ENCODE measurements at regions not wholly inside any gene's neighbourhood (a gene's known extent, or its start where the extent isn't known, plus 50 kb on each side); places are given as distances from the start of the nearest gene placed in this dataset.

DNA sequence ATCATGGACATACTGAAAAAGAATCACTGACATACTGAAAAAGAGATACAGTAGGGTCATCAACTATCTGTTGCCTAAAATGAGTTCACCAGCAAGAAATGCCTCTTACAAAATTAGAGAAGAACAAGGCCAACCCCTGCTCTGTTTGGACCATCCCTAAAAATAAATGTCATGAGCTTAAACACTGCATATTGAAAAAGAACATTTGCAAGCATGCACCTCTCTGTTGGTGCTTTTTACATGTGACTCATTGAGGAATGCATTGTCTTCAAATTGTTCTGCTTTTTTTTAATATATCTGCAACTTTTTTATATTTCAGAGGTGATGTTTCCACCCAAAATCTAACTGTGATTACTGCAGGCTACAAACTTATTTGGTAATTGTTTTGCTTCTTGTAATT is 233.9 kb upstream of the LRATD1 start:
- CTCF ChIA-PET: no interaction called here
- ATAC-seq (no peak), DNase-seq (ENCODE audit: low spot score) (no peak)
- no peaks in the 10 kb centered on the region for H3K36me3 Mint-ChIP-seq
- no peak overlapping the region for H3K27ac Mint-ChIP-seq
- peaks cover 27% of the 10 kb centered on the region for H3K27me3 Mint-ChIP-seq (ENCODE audit: low read depth)
- POLR2A ChIA-PET: no interaction called here
- H3K4me3 Mint-ChIP-seq: no peak overlapping the region
- no peaks in the 10 kb centered on the region for H3K9me3 Mint-ChIP-seq
- H3K4me1 Mint-ChIP-seq: peaks cover 29% of the 10 kb centered on the region
- TF ChIP-seq ETV6 (CRISPR knock-in tag; IDR thresholded peaks at IDR 0.05): no peak
- TF ChIP-seq SP1 (CRISPR knock-in tag; conservative IDR thresholded peaks at IDR 0.05): no peak
- no peak for TF ChIP-seq TCF7 (CRISPR knock-in tag; IDR thresholded peaks at IDR 0.05; ENCODE audit: low read depth)

DNA sequence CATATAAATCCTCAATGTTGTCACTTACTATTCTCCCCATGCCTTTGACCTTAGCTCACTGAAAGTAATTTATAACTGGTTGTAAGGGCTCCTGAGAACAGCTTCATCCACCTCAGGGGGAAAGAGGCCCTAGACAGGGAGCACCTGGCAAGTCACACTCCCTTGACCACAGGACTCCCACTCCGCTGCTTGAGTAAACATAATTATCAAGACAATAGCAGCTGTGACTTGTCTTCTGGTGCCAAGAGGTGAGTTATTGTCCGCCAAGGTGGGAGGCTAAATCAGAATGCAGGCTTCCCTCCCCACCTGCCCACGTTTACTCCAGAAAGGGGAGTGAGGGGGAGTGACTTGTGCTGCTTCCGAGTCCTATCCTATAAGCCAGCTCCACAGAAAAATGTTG is 230.6 kb upstream of the LRATD1 start:
- CTCF ChIA-PET: interaction anchor here (1.2 kb wide), 1 partner anchor 233 kb away, joined by 4 read pairs; no protein-coding TSS in a partner anchor
- no peak for TF ChIP-seq PRRX2 (CRISPR knock-in tag; IDR thresholded peaks at IDR 0.05)
- TF ChIP-seq FOXK1 (CRISPR knock-in tag; IDR thresholded peaks at IDR 0.05): peak; percentile 41; the same call in 1 of the 2 replicates
- no peak for TF ChIP-seq SMAD4 (CRISPR knock-in tag; IDR thresholded peaks at IDR 0.05)
- no peak for TF ChIP-seq TEAD4 (CRISPR knock-in tag; IDR thresholded peaks at IDR 0.05)
- TF ChIP-seq, protein P1, sequence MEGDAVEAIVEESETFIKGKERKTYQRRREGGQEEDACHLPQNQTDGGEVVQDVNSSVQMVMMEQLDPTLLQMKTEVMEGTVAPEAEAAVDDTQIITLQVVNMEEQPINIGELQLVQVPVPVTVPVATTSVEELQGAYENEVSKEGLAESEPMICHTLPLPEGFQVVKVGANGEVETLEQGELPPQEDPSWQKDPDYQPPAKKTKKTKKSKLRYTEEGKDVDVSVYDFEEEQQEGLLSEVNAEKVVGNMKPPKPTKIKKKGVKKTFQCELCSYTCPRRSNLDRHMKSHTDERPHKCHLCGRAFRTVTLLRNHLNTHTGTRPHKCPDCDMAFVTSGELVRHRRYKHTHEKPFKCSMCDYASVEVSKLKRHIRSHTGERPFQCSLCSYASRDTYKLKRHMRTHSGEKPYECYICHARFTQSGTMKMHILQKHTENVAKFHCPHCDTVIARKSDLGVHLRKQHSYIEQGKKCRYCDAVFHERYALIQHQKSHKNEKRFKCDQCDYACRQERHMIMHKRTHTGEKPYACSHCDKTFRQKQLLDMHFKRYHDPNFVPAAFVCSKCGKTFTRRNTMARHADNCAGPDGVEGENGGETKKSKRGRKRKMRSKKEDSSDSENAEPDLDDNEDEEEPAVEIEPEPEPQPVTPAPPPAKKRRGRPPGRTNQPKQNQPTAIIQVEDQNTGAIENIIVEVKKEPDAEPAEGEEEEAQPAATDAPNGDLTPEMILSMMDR (IDR thresholded peaks at IDR 0.05): no peak
- TF ChIP-seq OVOL2 (CRISPR knock-in tag; IDR thresholded peaks at IDR 0.05; ENCODE audit: borderline replicate concordance): no peak
- TF ChIP-seq, protein P2, sequence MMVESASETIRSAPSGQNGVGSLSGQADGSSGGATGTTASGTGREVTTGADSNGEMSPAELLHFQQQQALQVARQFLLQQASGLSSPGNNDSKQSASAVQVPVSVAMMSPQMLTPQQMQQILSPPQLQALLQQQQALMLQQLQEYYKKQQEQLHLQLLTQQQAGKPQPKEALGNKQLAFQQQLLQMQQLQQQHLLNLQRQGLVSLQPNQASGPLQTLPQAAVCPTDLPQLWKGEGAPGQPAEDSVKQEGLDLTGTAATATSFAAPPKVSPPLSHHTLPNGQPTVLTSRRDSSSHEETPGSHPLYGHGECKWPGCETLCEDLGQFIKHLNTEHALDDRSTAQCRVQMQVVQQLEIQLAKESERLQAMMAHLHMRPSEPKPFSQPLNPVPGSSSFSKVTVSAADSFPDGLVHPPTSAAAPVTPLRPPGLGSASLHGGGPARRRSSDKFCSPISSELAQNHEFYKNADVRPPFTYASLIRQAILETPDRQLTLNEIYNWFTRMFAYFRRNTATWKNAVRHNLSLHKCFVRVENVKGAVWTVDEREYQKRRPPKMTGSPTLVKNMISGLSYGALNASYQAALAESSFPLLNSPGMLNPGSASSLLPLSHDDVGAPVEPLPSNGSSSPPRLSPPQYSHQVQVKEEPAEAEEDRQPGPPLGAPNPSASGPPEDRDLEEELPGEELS (CRISPR knock-in tag; IDR thresholded peaks at IDR 0.05): peak; percentile 56; the same call in 1 of the 2 replicates
- no peak for TF ChIP-seq ZNF416 (CRISPR knock-in tag; IDR thresholded peaks at IDR 0.05)
- TF ChIP-seq ZNF121 (CRISPR knock-in tag; IDR thresholded peaks at IDR 0.05): no peak
- TF ChIP-seq, protein P3, sequence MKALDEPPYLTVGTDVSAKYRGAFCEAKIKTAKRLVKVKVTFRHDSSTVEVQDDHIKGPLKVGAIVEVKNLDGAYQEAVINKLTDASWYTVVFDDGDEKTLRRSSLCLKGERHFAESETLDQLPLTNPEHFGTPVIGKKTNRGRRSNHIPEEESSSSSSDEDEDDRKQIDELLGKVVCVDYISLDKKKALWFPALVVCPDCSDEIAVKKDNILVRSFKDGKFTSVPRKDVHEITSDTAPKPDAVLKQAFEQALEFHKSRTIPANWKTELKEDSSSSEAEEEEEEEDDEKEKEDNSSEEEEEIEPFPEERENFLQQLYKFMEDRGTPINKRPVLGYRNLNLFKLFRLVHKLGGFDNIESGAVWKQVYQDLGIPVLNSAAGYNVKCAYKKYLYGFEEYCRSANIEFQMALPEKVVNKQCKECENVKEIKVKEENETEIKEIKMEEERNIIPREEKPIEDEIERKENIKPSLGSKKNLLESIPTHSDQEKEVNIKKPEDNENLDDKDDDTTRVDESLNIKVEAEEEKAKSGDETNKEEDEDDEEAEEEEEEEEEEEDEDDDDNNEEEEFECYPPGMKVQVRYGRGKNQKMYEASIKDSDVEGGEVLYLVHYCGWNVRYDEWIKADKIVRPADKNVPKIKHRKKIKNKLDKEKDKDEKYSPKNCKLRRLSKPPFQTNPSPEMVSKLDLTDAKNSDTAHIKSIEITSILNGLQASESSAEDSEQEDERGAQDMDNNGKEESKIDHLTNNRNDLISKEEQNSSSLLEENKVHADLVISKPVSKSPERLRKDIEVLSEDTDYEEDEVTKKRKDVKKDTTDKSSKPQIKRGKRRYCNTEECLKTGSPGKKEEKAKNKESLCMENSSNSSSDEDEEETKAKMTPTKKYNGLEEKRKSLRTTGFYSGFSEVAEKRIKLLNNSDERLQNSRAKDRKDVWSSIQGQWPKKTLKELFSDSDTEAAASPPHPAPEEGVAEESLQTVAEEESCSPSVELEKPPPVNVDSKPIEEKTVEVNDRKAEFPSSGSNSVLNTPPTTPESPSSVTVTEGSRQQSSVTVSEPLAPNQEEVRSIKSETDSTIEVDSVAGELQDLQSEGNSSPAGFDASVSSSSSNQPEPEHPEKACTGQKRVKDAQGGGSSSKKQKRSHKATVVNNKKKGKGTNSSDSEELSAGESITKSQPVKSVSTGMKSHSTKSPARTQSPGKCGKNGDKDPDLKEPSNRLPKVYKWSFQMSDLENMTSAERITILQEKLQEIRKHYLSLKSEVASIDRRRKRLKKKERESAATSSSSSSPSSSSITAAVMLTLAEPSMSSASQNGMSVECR (CRISPR knock-in tag; IDR thresholded peaks at IDR 0.05; ENCODE audit: borderline replicate concordance): no peak
- no peak for TF ChIP-seq ZNF396 (CRISPR knock-in tag; IDR thresholded peaks at IDR 0.05; ENCODE audit: borderline replicate concordance)
- TF ChIP-seq, protein P4, sequence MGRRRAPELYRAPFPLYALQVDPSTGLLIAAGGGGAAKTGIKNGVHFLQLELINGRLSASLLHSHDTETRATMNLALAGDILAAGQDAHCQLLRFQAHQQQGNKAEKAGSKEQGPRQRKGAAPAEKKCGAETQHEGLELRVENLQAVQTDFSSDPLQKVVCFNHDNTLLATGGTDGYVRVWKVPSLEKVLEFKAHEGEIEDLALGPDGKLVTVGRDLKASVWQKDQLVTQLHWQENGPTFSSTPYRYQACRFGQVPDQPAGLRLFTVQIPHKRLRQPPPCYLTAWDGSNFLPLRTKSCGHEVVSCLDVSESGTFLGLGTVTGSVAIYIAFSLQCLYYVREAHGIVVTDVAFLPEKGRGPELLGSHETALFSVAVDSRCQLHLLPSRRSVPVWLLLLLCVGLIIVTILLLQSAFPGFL (CRISPR knock-in tag; IDR thresholded peaks at IDR 0.05; ENCODE audit: borderline replicate concordance): no peak
- TF ChIP-seq JAZF1 (CRISPR knock-in tag; IDR thresholded peaks at IDR 0.05): no peak
- TF ChIP-seq, protein P5, sequence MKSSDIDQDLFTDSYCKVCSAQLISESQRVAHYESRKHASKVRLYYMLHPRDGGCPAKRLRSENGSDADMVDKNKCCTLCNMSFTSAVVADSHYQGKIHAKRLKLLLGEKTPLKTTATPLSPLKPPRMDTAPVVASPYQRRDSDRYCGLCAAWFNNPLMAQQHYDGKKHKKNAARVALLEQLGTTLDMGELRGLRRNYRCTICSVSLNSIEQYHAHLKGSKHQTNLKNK (CRISPR knock-in tag; IDR thresholded peaks at IDR 0.05): no peak
- TF ChIP-seq ZNF317 (CRISPR knock-in tag; IDR thresholded peaks at IDR 0.05; ENCODE audit: borderline replicate concordance, low read depth): no peak
- no peak for TF ChIP-seq ZNF671 (CRISPR knock-in tag; IDR thresholded peaks at IDR 0.05)
- no peak for TF ChIP-seq GTF2I (CRISPR knock-in tag; conservative IDR thresholded peaks at IDR 0.05)
- TF ChIP-seq SP1 (CRISPR knock-in tag; conservative IDR thresholded peaks at IDR 0.05): peak; percentile 61; the same call in 1 of the 2 replicates
- TF ChIP-seq, protein P6, sequence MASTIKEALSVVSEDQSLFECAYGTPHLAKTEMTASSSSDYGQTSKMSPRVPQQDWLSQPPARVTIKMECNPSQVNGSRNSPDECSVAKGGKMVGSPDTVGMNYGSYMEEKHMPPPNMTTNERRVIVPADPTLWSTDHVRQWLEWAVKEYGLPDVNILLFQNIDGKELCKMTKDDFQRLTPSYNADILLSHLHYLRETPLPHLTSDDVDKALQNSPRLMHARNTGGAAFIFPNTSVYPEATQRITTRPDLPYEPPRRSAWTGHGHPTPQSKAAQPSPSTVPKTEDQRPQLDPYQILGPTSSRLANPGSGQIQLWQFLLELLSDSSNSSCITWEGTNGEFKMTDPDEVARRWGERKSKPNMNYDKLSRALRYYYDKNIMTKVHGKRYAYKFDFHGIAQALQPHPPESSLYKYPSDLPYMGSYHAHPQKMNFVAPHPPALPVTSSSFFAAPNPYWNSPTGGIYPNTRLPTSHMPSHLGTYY (CRISPR knock-in tag; IDR thresholded peaks at IDR 0.05): no peak
- TF ChIP-seq NFE2L1 (CRISPR knock-in tag; IDR thresholded peaks at IDR 0.05): no peak

More for the DNA sequence above, 230.6 kb upstream of the LRATD1 start:
- peak; percentile 95 for ATAC-seq
- Mint-ChIP-seq H3K36me3 (no peaks in the 10 kb centered on the region), H3K4me3 (peak overlapping the region; percentile 20; the same call in 1 of the 2 replicates), H3K9me3 (no peaks in the 10 kb centered on the region), H3K27ac (no peak overlapping the region), H3K27me3 (ENCODE audit: low read depth) (peaks cover 27% of the 10 kb centered on the region), H3K4me1 (peaks cover 29% of the 10 kb centered on the region)
- peak; percentile 50 for DNase-seq (ENCODE audit: low spot score)
- POLR2A ChIA-PET: no interaction called here

Measured in WTC11 (cell line).